ENCODE measurements at regions not wholly inside any gene's neighbourhood (a gene's known extent, or its start where the extent isn't known, plus 50 kb on each side); places are given as distances from the start of the nearest gene placed in this dataset.
"Not testable (repeated sequence)": the region's sequence is repeated elsewhere in the genome, so short reads cannot be mapped to it uniquely, and the experiment has no call there.

DNA sequence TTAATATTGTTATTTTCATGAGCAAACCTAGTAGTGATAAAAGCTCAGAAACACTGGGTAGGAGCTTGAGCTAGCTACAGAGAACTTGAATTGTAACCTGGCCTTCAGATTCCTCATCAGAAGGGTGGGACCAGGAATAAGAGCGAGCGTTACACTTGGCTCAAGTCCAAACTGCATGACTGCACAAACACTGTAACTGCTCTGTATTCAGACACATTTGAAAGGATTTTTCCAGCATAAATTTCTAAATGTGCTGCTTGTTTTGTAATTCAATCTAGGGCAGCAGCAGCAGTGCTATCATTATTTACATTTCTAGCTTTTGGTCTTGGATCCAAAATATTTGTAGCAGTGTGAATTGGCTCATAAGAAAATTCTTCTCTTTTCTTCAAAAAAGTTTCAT lies 133.0 kb upstream of the TMLHE start:
- DNase-seq (ENCODE audit: extremely low read depth, low read depth) = no peak

DNA sequence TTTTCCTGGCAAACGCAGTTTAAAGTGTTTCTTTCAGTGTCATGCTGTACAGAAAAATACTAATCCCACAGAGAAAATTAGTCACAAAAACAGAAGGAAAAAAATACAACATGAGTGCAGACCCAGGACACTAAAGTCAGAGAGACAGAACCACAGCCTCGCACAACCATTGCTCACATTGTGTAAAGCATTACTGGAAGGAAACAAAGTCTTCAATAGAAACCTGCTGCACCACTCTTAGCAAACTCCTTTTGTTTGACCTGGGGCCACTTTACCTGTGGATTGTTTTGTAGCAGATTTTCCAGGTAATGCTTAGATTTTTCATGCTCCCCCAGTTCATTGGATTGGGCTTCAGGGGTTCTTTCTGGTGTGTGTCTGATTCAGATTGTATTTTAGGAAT lies 131.8 kb upstream of the TMLHE start:
- no peak for DNase-seq (ENCODE audit: extremely low read depth, low read depth)
- TF ChIP-seq, protein P1, sequence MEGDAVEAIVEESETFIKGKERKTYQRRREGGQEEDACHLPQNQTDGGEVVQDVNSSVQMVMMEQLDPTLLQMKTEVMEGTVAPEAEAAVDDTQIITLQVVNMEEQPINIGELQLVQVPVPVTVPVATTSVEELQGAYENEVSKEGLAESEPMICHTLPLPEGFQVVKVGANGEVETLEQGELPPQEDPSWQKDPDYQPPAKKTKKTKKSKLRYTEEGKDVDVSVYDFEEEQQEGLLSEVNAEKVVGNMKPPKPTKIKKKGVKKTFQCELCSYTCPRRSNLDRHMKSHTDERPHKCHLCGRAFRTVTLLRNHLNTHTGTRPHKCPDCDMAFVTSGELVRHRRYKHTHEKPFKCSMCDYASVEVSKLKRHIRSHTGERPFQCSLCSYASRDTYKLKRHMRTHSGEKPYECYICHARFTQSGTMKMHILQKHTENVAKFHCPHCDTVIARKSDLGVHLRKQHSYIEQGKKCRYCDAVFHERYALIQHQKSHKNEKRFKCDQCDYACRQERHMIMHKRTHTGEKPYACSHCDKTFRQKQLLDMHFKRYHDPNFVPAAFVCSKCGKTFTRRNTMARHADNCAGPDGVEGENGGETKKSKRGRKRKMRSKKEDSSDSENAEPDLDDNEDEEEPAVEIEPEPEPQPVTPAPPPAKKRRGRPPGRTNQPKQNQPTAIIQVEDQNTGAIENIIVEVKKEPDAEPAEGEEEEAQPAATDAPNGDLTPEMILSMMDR (IDR thresholded peaks at IDR 0.05; ENCODE audit: low read depth, low read length) = no peak

More for the DNA sequence above, 133.0 kb upstream of the TMLHE start:
- TF ChIP-seq, protein P1 (IDR thresholded peaks at IDR 0.05; ENCODE audit: low read depth, low read length) = no peak

DNA sequence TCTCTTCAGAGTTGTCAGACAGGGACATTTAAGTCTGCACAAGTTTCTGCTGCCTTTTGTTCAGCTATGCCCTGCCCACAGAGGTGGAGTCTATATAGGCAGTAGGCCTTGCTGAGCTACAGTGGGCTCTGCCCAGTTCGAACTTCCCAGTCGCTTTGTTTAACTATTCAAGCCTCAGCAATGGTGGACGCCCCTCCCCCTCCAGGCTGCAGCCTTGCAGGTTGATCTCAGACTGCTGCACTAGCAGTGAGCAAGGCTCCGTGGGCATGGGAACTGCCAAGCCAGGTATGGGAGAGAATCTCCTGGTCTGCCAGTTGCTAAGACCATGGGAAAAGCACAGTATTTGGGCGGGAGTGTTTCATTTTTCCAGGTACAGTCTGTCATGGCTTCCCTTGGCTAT lies 115.6 kb upstream of the TMLHE start:
- not testable (repeated sequence) for DNase-seq (ENCODE audit: extremely low read depth, low read depth)

DNA sequence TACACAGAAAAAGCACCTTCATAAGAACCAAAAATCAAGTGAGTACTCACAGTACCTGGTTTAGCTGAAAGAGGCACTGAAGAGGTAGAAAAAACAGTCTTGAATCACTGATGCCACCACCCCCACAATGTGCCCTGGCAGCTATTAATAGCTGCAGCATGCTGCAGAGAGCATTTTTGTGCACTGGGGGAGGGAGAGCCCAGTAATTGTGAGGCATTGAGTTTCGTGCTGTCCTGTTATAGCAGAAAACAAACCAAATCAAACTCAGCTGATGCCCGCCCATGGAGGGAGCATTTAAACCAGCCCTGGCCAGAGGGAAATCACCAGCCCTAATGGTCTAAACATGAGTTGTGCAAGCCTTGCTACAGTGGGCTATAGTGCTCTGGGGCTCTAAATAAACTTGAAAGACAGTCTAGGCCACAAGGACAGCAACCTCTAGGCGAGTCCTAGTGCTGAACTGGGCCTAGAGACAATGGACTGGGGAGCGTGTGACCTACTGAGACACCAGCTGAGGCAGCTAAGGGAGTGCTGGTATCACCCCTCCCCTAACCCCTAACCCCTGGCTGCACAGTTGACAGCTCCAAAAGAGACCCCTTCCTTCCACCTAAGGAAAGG lies 106.3 kb upstream of the TMLHE start:
- TF ChIP-seq, protein P1 (IDR thresholded peaks at IDR 0.05; ENCODE audit: low read depth, low read length) = no peak
- no peak for DNase-seq (ENCODE audit: extremely low read depth, low read depth)

DNA sequence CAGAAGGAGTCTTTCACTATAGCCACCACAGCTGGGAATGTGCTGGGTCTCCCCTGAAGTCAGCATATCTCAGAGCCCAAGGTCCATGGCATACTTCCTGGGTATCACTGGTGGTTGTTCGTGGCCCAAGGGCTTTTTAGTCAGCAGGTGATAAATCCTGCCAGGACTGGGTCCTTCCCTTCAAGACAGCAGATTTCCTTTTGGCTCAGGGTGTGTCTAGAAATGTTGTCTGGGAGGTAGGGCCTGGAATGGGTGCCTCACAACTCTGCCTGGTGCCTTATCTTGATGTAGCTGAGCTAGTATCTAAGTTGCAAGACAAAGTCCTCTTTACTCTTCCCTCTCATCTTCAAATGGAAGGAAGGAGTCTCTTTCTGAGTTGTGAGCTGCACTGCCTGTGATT lies 102.4 kb upstream of the TMLHE start:
- TF ChIP-seq, protein P1 (IDR thresholded peaks at IDR 0.05; ENCODE audit: low read depth, low read length) = no peak
- no peak for DNase-seq (ENCODE audit: extremely low read depth, low read depth)

DNA sequence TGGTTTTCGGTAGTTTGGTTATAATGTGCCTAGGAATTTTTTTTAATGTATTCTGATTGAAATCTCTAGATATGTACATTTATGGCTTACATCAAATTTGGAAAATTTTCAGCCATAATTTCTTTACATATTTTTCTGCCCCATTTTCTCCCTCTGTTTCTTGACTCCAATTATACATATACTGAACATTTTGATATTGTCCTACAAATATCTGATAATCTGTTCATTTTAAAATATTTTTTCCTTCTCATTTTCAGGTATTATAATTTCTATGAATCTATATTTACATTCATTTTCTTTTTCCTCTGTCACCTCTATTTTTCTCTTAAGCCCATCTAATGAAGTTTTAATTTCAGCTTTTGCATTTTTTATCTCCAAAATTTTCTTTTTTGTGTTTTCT lies 82.7 kb upstream of the TMLHE start:
- no peak for DNase-seq (ENCODE audit: extremely low read depth, low read depth)
- TF ChIP-seq, protein P1 (IDR thresholded peaks at IDR 0.05; ENCODE audit: low read depth, low read length) = no peak

DNA sequence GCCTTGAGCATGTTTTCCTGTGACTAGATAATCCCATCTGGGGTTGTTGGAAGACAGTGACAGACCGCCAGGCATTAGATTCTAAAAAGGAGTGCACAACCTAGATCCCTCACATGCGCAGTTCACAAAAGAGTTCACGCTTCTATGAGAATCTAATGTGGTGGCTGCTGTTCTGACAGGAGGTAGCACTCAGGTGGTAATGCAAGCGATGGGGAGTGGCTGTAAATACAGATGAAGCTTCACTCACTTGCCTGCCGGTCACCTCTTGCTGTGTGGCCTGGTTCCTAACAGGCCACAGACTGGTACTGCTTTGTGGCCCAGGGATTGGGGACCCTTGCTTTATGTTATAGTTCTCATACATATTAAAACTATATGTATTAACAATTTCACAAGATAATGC lies 81.9 kb upstream of the TMLHE start:
- no peak for DNase-seq (ENCODE audit: extremely low read depth, low read depth)
- TF ChIP-seq, protein P1 (IDR thresholded peaks at IDR 0.05; ENCODE audit: low read depth, low read length) = no peak

DNA sequence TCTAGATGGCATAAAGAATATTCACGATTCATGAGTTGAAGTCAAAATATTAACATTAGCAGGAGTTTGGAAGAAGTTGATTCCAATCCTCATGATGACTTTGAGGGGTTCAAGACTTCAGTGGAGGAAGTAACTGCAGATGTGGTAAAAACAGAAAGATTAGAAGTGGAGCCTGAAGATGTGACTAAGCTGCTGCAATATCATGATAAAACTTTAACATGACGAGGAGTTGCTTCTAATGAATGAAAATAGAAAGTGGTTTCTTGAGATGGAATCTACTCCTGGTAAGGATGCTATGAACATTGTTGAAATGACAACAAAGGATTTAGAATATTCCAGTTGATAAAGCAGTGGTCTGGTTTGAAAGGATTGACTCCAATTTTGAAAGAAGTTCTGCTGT lies 70.1 kb upstream of the TMLHE start:
- TF ChIP-seq, protein P1 (IDR thresholded peaks at IDR 0.05; ENCODE audit: low read depth, low read length) = no peak
- no peak for DNase-seq (ENCODE audit: extremely low read depth, low read depth)
